GM11168 (cell line): ENCODE measurements at regions not wholly inside any gene's neighbourhood (a gene's known extent, or its start where the extent isn't known, plus 50 kb on each side); places are given as distances from the start of the nearest gene placed in this dataset.

Experiments used
- in situ Hi-C: fragments of 300-500 bp; cut with MboI; formaldehyde crosslinking; loops from one replicate; pipeline ENCODE4 v1.12.0; 2022; ENCODE audit warnings: low sequenced_read_pairs; ENCODE audit not compliant: unreplicated experiment

DNA sequence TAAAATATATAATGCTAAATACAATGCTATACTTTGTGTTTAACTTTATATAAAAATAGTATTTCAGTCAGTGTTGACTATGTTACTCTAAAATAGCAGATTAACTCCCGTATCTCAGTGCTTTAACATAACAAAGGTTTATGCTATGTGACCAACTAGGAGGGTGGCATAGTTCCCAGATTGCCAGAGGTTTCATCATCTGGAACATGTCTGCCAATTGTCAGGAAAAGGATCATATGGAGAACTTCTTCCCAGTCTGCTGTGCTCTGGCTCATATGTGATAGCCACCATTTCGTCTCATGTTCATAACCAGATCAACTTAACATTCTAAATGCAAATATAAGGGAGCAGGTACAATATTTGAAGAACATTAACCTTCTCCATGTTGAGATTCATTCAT is 720.2 kb downstream of the MCTP2 start:
- in situ Hi-C loops, result no loop called here

GRCh38 chr15:94963953-94964352 is 732.6 kb downstream of the MCTP2 start:
- in situ Hi-C loops, result no loop called here

- in situ Hi-C loops, result no loop called here
These were observed 734.2 kb downstream of the MCTP2 start for GRCh38 chr15:94965593-94965992.

- in situ Hi-C loops, result no loop called here
These were observed 736.8 kb downstream of the MCTP2 start for GRCh38 chr15:94968133-94968532.

GRCh38 chr15:94970096-94970495 is 738.7 kb downstream of the MCTP2 start:
- in situ Hi-C loops, result no loop called here

- in situ Hi-C loops, result no loop called here
These were observed 739.4 kb downstream of the MCTP2 start for GRCh38 chr15:94970802-94971201.

DNA sequence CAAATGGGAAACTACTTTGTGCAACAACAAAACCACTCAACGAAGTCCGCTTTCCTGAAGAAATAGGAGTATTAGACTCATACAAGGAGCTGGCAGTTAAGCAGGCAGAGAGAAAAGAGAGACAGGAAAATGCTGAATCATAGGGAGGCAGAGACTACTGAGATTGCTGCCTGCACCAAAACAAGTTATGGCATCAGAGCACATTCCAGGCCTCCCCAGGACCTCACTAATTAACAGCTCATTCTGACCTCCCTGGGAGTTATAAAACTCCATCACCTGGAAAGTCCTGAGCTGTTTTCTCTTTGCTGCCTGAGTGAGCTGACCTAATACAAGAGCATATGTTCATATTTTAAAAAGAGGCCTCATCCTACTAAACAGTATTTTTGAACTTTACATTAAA is 741.0 kb downstream of the MCTP2 start:
- in situ Hi-C loops, result no loop called here

GRCh38 chr15:94987085-94987484 is 755.7 kb downstream of the MCTP2 start:
- in situ Hi-C loops, result no loop called here

DNA sequence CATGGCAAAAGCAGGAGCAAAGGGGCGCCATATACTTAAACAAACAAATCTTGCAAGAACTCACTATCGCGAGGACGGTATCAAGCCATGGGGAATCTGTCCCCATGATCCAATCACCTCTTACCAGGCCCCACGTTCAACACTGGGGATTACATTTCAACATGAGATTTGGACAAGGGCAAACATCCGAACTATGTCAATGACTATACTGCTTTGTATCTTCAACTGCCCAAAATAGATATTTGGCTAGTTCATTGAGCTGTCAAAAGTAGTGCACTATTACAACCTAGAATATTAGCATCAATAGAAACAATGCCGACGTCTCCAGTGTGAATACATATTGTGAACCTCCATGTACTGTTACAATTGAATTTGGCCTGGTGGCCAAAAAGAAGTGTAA is 760.4 kb downstream of the MCTP2 start:
- in situ Hi-C loops, result no loop called here

- in situ Hi-C loops, result no loop called here
These were observed 778.3 kb downstream of the MCTP2 start for GRCh38 chr15:95009635-95010034.

DNA sequence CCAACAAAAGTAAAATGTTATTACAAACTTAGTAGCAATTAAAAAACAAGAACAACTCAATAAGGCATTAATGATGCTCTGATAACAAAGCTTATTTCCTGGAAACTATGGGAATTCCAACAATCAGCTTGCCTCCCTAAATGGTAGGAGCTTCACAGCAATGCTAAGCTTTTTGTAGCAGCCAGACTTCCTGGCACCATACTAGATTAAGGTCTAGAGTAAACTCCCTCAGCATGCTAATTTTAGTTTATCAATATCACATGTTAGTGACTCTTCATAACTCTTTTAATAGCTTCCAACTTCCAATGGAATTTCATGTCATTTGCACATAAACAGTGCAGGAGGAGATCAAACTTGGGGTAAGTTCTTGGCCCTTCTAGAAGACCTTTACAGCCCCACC is 782.0 kb downstream of the MCTP2 start:
- in situ Hi-C loops, result no loop called here

GRCh38 chr15:95016511-95017229 is 785.3 kb downstream of the MCTP2 start:
- in situ Hi-C loops, result no loop called here

DNA sequence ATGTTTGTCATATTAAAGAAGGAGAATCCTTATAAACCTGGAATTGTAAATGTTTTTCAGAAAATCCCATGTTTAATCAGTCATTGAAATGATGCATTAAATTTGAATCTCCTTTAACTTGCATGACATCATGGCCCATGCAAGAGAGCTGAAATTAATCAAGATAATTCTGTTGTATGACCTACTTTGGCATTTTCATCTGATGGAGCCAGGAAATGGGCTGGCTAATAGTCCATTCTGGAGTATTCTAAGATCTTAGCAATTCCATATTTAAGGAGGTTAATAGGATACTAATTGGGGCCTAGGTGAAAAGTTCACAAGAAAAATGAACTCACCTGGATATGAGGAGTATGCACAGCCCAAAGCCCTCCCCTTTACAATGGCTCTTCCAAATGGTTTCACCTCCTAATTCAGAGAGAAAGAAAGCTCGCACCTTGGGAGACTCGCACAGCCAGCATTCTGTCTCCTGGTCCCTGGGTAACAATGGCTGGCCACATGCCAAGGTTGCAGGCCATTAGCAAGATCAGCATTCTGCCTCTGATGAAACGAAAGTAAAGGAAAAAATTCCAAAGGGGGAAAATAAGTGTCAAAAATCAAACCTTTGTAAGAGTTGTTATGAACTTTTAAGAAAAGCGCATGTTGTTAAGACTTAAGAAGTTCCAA is 786.4 kb downstream of the MCTP2 start:
- in situ Hi-C loops, result no loop called here

DNA sequence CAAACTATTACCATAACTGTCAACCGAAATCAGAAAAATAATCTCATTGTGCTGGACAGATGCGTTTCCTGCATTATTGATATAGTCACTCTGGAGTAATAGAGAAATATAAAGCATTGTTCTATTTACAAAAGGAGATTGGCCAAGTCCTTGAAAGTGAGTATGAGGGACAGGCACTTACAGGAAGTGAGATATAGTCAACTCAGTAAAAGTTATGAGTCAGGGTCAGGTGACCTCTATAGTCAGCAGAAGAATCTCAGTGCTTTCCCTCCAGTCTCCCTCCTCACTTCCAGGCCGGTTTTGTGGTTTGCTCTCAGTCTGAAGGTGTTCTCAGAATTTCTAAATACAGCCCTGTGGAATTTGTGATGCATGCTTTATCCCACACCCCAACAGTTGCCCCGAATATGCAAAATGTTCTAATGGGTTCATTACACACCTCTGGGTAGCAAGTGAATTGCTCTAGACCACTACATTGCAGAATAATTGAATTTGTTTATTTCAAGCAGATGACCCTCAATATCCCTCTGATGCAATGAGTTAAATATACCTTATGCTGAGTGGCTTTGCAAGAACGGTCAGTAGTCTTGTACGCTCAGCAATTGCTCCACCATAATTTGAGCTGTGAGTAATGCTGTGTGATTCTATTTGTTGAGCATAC is 787.7 kb downstream of the MCTP2 start:
- in situ Hi-C loops, result no loop called here

DNA sequence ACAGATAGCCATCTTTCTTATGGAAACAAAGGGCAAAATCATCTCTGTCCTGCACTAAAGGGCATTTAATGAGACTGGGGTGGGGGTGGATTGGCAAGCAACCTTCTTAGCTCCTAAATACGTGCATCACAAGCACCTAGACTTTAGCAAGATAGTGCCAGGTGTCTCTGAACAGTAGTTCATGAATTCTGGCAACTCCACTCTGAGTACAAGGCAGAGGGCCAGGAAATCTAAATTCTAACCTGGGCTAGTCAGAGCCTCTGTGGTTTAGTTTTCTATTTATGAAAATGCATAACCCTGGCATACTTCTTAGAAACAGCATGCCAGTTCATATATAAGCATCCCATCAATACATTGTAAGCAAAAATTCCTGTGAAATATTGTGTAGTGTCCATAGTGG is 788.5 kb downstream of the MCTP2 start:
- in situ Hi-C loops, result no loop called here

DNA sequence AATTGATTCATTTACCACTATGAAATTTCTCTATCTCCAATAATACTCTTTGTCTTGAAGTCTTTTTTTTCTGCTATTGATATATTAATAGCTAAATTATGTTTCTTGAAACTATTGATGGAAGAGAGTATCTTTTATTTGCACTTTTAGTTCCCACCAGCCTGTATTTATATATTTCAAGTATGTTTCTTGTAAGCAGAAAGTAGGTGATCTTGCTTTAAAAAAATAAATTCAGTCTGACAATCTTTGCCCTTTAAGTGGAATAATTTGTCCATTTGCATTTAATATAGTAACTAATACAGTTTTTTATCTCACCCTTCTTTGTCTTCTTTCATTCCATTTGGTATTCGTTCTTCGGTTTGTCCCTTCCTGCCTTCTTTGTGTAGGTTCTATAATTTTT is 790.5 kb downstream of the MCTP2 start:
- in situ Hi-C loops, result no loop called here

- in situ Hi-C loops, result no loop called here
These were observed 793.0 kb downstream of the MCTP2 start for GRCh38 chr15:95024351-95024750.

DNA sequence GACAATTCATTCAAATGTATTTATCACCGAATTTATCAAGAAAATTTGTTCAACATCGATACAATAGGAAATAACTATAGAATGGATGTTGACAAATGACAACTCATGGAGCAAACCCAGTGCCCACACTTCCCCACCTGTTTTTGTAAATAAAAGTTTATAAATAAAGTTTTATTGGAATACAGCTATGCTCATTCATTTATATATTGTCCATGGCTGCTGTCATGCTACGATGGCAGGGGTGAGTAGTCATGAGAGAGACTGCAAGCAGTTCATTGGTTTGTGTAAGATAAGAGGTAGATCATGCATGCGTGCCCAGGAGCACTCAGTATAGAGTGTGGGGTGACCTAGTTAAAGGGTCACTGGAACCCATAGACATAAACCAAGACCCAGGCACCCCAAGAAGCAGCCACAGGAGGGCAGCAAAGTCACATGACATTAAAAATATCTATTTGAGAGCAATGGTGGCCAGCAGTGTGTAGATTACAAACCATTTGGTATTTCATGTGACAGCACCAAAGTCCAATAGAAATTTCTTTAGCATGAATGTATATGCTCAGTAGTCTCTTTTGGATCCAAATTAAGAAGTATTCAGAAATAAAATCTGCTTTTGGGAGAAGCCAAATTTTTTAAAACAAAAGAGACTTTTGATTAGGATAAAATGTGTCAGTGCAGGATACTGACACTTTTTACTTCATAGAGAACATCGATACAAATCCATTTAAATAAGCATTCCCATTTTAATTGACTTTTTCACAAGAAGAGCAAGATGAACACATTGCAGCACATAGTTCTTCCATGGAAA is 794.8 kb downstream of the MCTP2 start:
- in situ Hi-C loops, result no loop called here

DNA sequence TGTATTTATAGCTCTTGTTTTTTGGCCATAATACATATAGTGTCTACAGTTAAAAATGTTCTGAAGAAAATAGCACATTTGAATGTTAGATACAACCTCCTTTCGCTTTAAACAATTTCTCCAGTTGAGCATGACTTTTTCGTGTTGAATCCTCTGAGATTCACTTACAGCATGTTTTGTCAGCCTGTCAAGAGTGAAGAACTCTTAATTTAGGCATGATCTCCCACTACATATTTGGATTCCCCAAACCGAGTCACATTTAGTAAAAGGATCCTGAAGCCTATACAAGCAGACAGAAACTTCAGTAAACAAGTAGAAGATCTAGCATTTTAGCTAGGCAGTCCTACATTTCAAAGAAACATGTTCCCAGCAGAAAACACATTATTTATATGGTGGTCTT is 796.6 kb downstream of the MCTP2 start:
- in situ Hi-C loops, result no loop called here

GRCh38 chr15:95032156-95032555 is 800.8 kb downstream of the MCTP2 start:
- in situ Hi-C loops, result no loop called here

GRCh38 chr15:95035106-95035505 is 803.7 kb downstream of the MCTP2 start:
- in situ Hi-C loops, result no loop called here
